CD4-positive, alpha-beta memory T cell (primary cell): ENCODE measurements at regions not wholly inside any gene's neighbourhood (a gene's known extent, or its start where the extent isn't known, plus 50 kb on each side); places are given as distances from the start of the nearest gene placed in this dataset.

Experiments
- CTCF ChIA-PET: fragments of 350-600 bp; sonication (Branson Sonifier 250); formaldehyde crosslinking; loops from one replicate; lab custom pipeline; 2021; ENCODE audit warnings: inconsistent platforms; ENCODE audit not compliant: partially characterized antibody; lab: Charles Lee
- POLR2A ChIA-PET: fragments of 350-600 bp; sonication (Branson Sonifier 250); formaldehyde crosslinking; loops from one replicate; lab custom pipeline; 2021; ENCODE audit not compliant: partially characterized antibody; lab: Charles Lee
- DNase-seq, 5 donors: peaks; one replicate each; pipeline versions ENCODE4 v3.0.0 to v3.0.0-alpha.2; 2020 to 2022; ENCODE audit warnings: mixed read lengths in 1 of 5
- H3K27ac ChIP-seq: one replicate; pipeline ENCODE4 v1.7.0; 2013; ENCODE audit warnings: low read depth, low read length
- H3K27me3 ChIP-seq: 2 replicates; pipeline ENCODE4 v1.7.0; 2013; ENCODE audit warnings: mild to moderate bottlenecking, low read length, moderate library complexity; ENCODE audit not compliant: insufficient read depth
- H3K36me3 ChIP-seq: 2 replicates; pipeline ENCODE4 v1.7.0; 2013; ENCODE audit warnings: mild to moderate bottlenecking, low read length, moderate library complexity; ENCODE audit not compliant: insufficient read depth
- H3K4me1 ChIP-seq: 2 replicates; pipeline ENCODE4 v1.7.0; 2013; ENCODE audit warnings: mild to moderate bottlenecking, low read length, moderate library complexity; ENCODE audit not compliant: insufficient read depth
- H3K4me3 ChIP-seq, 2 donors: one replicate each; pipeline ENCODE4 v1.7.0; 2013; ENCODE audit warnings: low read length in 2 of 2, mild to moderate bottlenecking in 1 of 2
- H3K9me3 ChIP-seq, 2 donors: one replicate each; pipeline ENCODE4 v1.7.0; 2013; ENCODE audit warnings: low read length in 2 of 2, control low read depth in 1 of 2; ENCODE audit not compliant: control insufficient read depth in 1 of 2
- H3K27ac Mint-ChIP-seq, 7 donors: one replicate each; pipeline ENCODE4 v1.8.0; 2020 to 2021; ENCODE audit warnings: mixed read lengths in 7 of 7, mild to moderate bottlenecking in 6 of 7, inconsistent platforms in 3 of 7, moderate library complexity in 3 of 7
- H3K27me3 Mint-ChIP-seq, 2 donors: one replicate each; pipeline ENCODE4 v1.8.0; 2020 to 2021; ENCODE audit warnings: mixed read lengths in 2 of 2
- H3K36me3 Mint-ChIP-seq, 2 donors: one replicate each; pipeline ENCODE4 v1.8.0; 2020 to 2021; ENCODE audit warnings: mixed read lengths in 2 of 2, inconsistent platforms in 1 of 2, mild to moderate bottlenecking in 1 of 2
- H3K4me1 Mint-ChIP-seq, 4 donors: one replicate each; pipeline ENCODE4 v1.8.0; 2020 to 2021; ENCODE audit warnings: mixed read lengths in 4 of 4, mild to moderate bottlenecking in 1 of 4
- H3K4me3 Mint-ChIP-seq, 8 donors: one replicate each; pipeline ENCODE4 v1.8.0; 2020 to 2021; ENCODE audit warnings: mixed read lengths in 8 of 8, mild to moderate bottlenecking in 7 of 8, moderate library complexity in 6 of 8, inconsistent platforms in 3 of 8
- H3K9me3 Mint-ChIP-seq, 8 donors: one replicate each; pipeline ENCODE4 v1.8.0; 2020 to 2021; ENCODE audit warnings: mixed read lengths in 8 of 8, mild to moderate bottlenecking in 5 of 8, inconsistent platforms in 3 of 8, moderate library complexity in 1 of 8
- intact Hi-C: fragments of 100-400 bp; cut with micrococcal nuclease; formaldehyde crosslinking; loops from one replicate; pipeline ENCODE4 v1.15.1; 2023

GRCh38 chr17:79527306-79527705, 83.5 kb downstream of the RBFOX3 start:
- Mint-ChIP-seq H3K9me3 (no peaks in the 10 kb centered on the region), H3K4me1 (no peaks in the 10 kb centered on the region), H3K36me3 (no peaks in the 10 kb centered on the region), H3K27ac (no peak overlapping the region), H3K4me3 (no peak overlapping the region), H3K27me3 (peaks cover 13 to 19% of the 10 kb centered on the region in 2 donors)
- H3K4me3 ChIP-seq = no peak overlapping the region
- H3K9me3 ChIP-seq = no peaks in the 10 kb centered on the region
- no peaks in the 10 kb centered on the region for H3K36me3 ChIP-seq
- H3K4me1 ChIP-seq = no peaks in the 10 kb centered on the region
- no peaks in the 10 kb centered on the region for H3K27me3 ChIP-seq
- ChIA-PET POLR2A (no interaction called here), CTCF (no interaction called here)
- intact Hi-C loops = no loop called here
- DNase-seq = no peak
- no peak overlapping the region for H3K27ac ChIP-seq

GRCh38 chr17:79525793-79526677, 84.8 kb downstream of the RBFOX3 start:
- Histone ChIP-seq H3K4me3 (no peak overlapping the region), H3K27me3 (no peaks in the 10 kb centered on the region), H3K36me3 (no peaks in the 10 kb centered on the region), H3K27ac (no peak overlapping the region), H3K4me1 (no peaks in the 10 kb centered on the region), H3K9me3 (no peaks in the 10 kb centered on the region)
- no peak overlapping the region for H3K4me3 Mint-ChIP-seq
- ChIA-PET CTCF (no interaction called here), POLR2A (no interaction called here)
- H3K36me3 Mint-ChIP-seq = no peaks in the 10 kb centered on the region
- no peaks in the 10 kb centered on the region for H3K9me3 Mint-ChIP-seq
- no peak for DNase-seq
- intact Hi-C loops = no loop called here
- no peak overlapping the region for H3K27ac Mint-ChIP-seq
- H3K4me1 Mint-ChIP-seq = no peaks in the 10 kb centered on the region
- H3K27me3 Mint-ChIP-seq = peaks cover 13 to 16% of the 10 kb centered on the region in 2 donors

- CTCF ChIA-PET = no interaction called here
- intact Hi-C loops = no loop called here
- no peaks in the 10 kb centered on the region for H3K9me3 Mint-ChIP-seq
Measured at GRCh38 chr17:79524213-79525187, 86.4 kb downstream of the RBFOX3 start.

GRCh38 chr17:79522414-79522813, 88.4 kb downstream of the RBFOX3 start:
- intact Hi-C loops = no loop called here
- no peaks in the 10 kb centered on the region for H3K4me1 ChIP-seq
- POLR2A ChIA-PET = no interaction called here

More at GRCh38 chr17:79524213-79525187, 86.4 kb downstream of the RBFOX3 start:
- Histone ChIP-seq H3K4me1 (no peaks in the 10 kb centered on the region), H3K27ac (no peak overlapping the region), H3K9me3 (no peaks in the 10 kb centered on the region), H3K36me3 (no peaks in the 10 kb centered on the region), H3K4me3 (no peak overlapping the region), H3K27me3 (no peaks in the 10 kb centered on the region)
- Mint-ChIP-seq H3K4me1 (no peaks in the 10 kb centered on the region), H3K27me3 (peaks cover 10 to 13% of the 10 kb centered on the region in 2 donors), H3K4me3 (no peak overlapping the region), H3K27ac (no peak overlapping the region), H3K36me3 (no peaks in the 10 kb centered on the region)
- POLR2A ChIA-PET = no interaction called here
- no peak for DNase-seq

GRCh38 chr17:79521225-79521624, 89.6 kb downstream of the RBFOX3 start:
- ChIA-PET POLR2A (no interaction called here), CTCF (no interaction called here)
- no peaks in the 10 kb centered on the region for H3K36me3 ChIP-seq
- H3K4me1 ChIP-seq = no peaks in the 10 kb centered on the region
- Mint-ChIP-seq H3K4me3 (no peak overlapping the region), H3K4me1 (no peaks in the 10 kb centered on the region), H3K9me3 (no peaks in the 10 kb centered on the region), H3K27ac (no peak overlapping the region), H3K27me3 (peaks cover 13 to 14% of the 10 kb centered on the region in 2 donors), H3K36me3 (no peaks in the 10 kb centered on the region)
- no peak overlapping the region for H3K4me3 ChIP-seq
- H3K27ac ChIP-seq = no peak overlapping the region
- no peaks in the 10 kb centered on the region for H3K9me3 ChIP-seq
- intact Hi-C loops = no loop called here
- H3K27me3 ChIP-seq = no peaks in the 10 kb centered on the region
- DNase-seq = no peak

More at GRCh38 chr17:79522414-79522813, 88.4 kb downstream of the RBFOX3 start:
- Mint-ChIP-seq H3K4me1 (no peaks in the 10 kb centered on the region), H3K27ac (no peak overlapping the region), H3K36me3 (no peaks in the 10 kb centered on the region), H3K27me3 (peaks cover 13 to 17% of the 10 kb centered on the region in 2 donors), H3K4me3 (no peak overlapping the region), H3K9me3 (no peaks in the 10 kb centered on the region)
- H3K27me3 ChIP-seq = no peaks in the 10 kb centered on the region
- CTCF ChIA-PET = no interaction called here
- H3K36me3 ChIP-seq = no peaks in the 10 kb centered on the region
- no peak overlapping the region for H3K4me3 ChIP-seq
- no peak for DNase-seq
- H3K27ac ChIP-seq = no peak overlapping the region
- no peaks in the 10 kb centered on the region for H3K9me3 ChIP-seq

GRCh38 chr17:79520167-79521165, 90.4 kb downstream of the RBFOX3 start:
- DNase-seq = no peak
- Mint-ChIP-seq H3K27me3 (peaks cover 11 to 18% of the 10 kb centered on the region in 2 donors), H3K4me1 (no peaks in the 10 kb centered on the region), H3K9me3 (no peaks in the 10 kb centered on the region), H3K36me3 (no peaks in the 10 kb centered on the region), H3K4me3 (no peak overlapping the region), H3K27ac (no peak overlapping the region)
- ChIA-PET CTCF (no interaction called here), POLR2A (no interaction called here)
- Histone ChIP-seq H3K36me3 (no peaks in the 10 kb centered on the region), H3K27ac (no peak overlapping the region), H3K27me3 (no peaks in the 10 kb centered on the region), H3K4me1 (no peaks in the 10 kb centered on the region), H3K4me3 (no peak overlapping the region), H3K9me3 (no peaks in the 10 kb centered on the region)
- intact Hi-C loops = no loop called here
